LoVo (cell line): ENCODE measurements at regions not wholly inside any gene's neighbourhood (a gene's known extent, or its start where the extent isn't known, plus 50 kb on each side); places are given as distances from the start of the nearest gene placed in this dataset.

ENCODE experiments used
- DNase-seq: peaks from one replicate; pipeline ENCODE4 v3.0.0-alpha.2; 2016; ENCODE audit warnings: low spot score

DNA sequence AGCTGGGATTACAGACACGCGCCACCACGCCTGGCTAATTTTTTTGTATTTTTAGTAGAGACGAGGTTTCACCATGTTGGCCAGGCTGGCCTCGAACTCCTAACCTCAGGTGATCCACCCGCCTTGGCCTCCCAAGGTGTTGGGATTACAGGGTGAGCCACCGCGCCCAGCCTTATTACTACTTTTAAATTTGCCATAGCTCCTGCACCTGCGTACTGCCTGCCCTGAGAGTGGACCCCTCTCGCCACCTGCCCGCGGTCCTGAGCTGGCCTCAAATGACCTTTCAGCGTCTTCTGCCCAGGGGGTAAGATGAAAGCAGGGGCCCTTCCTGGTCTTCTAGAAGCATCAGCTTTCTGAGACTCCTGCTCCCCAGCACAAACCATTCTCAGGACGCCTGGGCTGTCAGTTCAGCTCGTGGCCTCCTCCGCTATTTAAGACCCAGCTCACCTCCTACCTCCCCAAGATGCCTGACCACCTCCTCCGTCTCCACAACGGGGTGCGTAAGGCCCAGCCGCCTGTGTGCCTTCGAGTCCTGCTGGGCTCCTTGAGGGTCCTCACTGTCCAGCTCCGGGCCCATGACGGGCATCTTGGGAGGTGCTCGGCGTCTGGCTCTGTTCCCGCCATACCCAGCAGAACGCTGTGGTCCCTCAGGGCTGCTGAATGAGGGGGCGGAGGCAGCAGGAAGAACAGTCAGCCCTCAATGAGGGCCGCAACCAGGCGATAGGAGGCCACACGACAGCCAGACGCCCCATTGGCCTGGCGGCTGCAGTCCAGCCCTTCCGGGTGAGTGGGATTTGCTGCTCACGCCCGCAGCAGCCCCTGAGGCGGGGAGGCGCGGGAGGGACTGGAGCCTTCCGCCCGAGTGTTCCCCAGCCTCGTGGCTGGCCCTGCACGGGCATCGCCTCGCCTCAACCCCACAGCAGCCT lies 266.6 kb downstream of the TFCP2L1 start:
- no peak for DNase-seq

DNA sequence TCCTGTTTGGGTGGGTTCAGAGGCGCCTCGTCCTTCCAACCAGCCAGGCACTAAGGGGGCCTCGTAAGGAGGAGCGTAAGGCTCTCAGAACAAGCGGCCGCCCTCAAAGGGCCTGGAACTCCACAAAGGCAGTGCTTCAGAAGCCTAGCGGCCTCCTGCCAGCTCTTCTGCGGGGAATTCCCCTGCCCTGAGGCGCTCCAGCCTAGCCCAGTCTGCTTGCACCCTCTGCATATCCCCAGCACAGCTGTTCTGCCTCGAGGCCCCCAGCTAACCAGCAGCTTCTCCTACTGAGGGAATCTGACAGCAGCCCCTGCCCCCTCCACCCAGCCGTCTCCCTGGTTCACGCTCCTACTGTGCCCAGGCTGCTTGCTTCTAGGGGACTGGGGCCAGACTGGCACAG lies 265.9 kb downstream of the TFCP2L1 start:
- no peak for DNase-seq

DNA sequence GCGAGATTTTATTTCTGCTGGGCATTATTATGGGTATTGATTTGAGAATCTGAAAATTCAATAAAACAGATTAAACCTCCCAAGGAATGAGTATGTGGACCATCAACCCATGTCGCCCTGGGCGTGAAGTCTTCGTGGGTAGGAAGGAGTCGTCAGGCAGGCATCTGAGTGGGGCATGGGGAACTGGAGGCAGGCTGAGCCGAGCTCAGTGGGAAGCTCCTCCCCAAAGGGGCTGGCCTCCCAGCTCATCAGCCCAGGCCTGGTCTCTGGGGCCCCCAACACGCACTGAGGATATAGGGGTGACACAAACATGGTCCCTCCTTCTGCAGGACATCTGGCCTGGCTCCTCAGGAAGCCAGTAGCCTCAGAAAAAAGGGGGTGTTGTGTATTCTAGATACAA lies 265.2 kb downstream of the TFCP2L1 start:
- DNase-seq, result no peak

DNA sequence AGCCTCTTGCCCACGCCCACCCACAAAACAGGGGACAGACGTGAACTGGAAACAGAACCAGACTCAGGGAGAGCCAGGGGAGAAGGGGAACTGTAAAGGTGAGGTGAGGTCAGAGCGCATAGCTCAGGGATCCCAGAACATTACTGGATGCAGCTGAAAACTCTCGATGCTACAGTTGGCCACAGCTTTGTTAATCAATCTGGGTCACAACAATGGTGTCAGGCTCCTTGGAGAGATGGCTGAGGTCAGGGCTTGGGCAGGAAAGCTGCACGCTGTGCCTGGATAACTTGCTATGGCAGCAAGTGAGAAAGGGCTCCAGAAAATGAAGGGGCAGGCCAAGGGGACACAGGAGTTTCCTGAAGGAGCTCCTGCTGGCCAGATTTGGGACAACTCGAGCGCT lies 263.3 kb downstream of the TFCP2L1 start:
- DNase-seq, result no peak

DNA sequence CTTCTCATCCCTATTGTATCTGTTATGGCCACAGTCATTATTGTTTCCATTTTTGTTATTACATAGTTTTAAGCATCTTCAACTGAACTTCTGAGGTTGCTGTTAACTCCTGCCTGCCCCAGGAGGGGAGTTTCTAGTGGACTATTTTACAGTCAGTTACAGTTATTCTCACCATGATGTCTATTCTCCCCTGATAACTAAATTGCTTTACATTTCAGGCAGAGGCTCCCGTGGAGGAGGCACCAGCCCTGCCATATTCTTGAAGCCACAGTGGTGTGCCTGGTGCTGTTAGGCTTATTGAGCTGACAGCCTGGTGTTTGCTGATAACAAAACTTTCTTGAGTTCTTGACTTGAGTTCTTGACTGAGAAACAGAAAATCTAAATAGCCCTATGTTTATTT lies 256.4 kb downstream of the TFCP2L1 start:
- no peak for DNase-seq

DNA sequence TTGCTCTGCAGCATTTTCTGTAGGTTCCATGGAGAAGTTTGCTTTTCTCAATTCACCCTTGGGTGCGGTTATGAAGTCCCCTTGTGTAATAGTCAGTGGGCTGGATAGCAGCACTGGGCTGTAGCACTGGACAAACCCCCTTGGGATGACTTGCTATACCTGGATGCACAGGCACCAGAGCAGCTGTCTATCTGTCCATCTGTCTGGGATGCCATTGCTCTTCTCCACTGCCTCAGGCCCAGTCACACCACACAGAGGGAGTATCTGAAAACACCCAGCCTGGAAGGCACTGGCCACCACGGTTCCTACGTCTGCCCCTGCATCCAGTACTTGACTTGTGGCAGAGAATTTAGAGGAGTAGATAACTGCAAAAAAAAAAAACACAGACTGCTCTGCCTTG lies 254.5 kb downstream of the TFCP2L1 start:
- no peak for DNase-seq

DNA sequence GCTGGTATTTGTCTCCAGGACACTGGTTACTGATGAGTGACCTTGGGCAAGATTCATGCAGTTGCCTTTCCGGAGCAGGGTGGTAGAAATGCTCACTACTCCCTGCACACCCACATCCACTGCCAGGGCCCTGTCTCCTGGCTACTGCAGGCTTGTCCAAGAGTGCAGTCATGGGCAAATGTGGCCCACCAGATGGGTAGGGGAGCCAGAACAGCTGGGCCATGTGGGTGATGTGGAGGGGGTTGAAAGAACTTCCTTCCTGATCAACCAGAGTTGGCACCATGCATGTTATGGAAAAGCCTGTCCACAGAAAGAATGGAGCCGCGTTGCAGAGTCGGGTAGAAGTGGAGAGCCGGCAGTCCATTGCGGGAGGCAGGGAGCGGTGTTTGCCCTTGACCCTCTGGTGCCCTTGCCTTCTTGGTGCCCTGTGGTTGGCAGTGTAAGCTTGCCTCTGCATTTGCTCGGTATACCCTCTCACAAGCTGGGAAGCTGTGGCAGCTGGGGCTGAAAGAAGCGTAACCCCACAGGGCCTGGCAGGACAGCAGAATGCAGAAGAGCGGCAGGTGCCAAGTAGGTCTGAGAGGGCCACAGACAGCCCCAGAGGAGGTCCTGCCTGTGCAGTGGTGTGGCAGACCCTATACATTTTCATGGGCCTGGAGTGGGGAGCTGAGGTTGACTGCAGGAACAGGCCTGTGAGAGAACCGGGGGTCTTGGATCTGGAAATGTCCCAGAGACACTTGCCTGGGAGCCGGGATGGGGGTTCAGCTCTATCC lies 253.2 kb downstream of the TFCP2L1 start:
- DNase-seq, result no peak

DNA sequence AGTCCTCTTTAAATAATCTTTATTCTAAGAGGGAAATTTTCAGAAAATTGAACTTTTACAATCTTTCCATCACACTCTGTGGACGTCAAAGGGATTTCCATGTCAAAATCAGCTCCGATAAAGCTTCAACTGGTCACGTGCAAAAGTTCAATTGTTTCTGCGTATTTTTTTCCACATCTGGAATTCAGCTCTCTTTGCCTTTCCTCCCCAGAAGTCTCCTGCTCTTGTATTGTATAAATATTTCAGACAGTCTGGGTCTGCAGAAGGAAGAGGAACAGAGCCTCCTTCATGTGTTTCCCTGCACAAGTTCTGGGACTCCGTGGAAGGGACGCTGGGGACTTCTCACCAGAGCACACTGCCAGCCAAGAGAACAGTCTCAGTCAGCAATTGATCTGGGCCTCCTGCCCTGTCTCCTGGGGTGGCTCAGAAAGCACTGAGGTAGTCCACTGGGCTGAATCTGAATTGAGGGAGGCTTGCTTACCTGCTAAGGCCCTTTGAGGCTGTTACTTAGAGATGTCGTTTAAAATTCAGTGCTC lies 251.5 kb downstream of the TFCP2L1 start:
- DNase-seq, result no peak

DNA sequence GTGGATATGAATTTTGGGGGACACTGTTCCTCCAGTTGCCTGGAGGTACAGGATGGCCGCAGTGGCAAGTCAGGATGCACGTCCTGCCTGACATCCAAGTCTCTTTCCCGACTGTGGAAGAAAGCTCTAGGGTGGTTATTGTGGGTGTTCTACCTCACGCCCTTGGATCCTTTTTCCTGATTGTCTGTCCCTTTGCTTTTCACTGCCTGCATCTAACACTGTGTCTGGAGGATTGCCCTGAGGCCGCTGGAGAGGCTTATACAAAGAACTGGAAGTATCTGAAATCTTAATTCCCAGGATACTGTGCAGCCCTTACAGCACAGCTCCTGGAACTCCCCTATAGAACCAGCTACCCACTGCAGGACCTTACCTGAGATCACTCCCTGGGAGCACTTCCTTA lies 250.5 kb downstream of the TFCP2L1 start:
- DNase-seq, result no peak

DNA sequence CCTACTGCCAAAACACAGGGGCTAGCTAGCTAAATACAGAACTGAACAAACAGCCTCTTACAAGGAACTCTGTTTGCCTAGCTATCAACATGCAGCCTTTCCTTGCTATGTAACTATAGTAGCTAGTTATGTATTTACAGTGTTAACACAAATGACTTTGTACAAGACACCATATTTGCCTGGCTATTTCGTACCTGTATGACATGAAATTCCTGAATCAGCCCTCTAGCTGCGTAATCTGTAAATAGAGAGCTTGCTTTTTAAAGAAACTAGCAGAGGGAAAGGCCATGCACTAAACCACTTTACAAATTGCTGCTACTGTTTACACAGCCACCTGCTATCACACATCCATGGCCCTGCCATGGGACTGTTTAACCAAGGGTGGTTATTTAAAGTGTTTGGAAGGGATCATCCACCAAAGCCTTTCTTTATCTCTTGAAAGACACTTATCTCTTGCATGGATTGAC lies 248.7 kb downstream of the TFCP2L1 start:
- DNase-seq, result no peak

DNA sequence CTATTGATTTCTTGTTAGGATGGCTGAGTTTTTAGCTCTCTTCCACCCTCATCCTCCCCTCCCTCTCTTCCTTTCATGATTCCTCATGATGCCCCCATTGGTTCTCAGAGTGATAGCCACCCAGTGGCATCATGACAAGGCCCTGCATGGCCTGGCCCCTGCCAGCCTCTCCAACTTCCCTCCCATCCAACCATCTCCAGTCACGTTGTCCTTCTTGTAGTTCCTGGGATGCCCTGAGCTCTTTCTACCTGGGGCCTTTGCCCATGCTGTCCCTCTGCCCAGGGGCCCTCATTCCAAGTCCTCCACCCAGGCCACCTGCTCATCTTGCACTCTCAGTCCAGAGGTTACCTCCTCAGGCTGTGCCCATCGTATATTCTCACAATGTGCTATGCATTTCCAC lies 247.5 kb downstream of the TFCP2L1 start:
- DNase-seq, result no peak

DNA sequence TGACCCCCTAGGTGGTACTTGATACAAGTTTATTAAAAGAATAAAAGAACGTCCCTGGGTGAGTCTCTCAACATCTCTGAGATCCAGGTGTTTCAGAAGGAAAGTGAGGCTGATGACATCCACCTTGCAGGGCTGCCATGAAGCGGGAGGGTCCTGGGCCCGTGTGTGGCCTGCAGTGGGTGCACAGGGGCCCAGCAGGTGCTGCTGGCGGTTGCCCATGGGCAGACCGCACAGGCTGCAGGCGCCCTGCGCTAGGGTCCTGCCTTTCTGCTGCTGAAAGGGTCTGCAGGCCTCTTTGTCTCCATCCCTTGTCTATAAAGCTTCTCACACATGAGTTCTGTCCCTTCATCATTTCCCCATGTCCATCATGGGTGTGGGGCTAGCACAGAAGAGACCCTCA lies 247.0 kb downstream of the TFCP2L1 start:
- no peak for DNase-seq

DNA sequence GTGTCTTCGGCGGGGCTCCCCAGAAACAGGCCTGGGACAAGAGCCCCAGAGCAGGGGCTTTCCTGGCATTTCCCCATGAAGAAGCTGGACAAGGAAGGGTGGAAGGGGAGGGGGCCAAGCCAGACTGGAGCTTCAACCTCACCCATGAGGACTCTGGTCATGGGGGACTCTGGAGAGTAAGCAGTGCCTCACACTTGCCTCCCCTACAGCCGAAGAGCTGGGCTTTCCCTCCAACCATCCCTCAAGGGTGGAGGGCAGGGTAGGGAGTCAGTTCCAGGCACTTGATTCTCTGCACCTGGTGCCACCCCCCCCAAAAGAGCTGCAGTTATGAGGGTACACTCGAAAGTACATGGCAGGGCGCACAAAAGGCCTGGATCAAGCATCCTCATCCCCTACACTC lies 246.6 kb downstream of the TFCP2L1 start:
- no peak for DNase-seq

DNA sequence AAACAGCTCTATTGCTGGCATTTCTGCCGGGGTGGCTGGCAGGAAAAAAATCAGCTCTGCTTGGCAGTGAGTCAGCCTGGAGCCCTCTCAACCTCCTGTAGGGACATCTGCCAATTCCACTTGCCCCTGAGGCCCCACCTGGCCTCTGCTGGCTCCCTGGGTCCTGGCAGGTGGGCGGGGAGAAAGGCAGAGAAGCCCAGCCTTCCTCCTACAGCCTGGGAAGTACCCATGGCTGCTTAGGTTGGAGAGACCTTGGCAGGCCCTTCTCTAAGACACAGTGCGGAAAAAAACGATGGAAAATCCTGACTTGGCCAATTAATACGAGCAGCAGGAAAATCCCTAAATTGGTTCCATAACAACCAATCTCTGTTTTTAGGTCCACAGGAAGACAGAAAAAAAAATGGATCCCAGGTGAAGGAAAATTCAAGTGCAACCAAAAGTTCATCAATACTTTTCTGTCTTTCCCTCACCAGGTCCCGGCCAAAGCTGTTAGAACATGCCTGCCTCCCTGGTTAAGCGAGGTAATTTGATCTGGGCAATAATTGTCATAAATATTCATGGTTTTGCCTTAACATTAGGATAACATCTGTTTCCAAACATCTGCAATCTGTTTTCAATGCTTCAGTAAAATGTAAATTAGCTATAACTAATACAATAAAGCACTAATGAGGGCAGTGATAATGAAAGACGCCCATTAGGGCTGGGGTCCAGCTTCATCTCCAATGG lies 245.9 kb downstream of the TFCP2L1 start:
- peak; percentile 39 for DNase-seq

DNA sequence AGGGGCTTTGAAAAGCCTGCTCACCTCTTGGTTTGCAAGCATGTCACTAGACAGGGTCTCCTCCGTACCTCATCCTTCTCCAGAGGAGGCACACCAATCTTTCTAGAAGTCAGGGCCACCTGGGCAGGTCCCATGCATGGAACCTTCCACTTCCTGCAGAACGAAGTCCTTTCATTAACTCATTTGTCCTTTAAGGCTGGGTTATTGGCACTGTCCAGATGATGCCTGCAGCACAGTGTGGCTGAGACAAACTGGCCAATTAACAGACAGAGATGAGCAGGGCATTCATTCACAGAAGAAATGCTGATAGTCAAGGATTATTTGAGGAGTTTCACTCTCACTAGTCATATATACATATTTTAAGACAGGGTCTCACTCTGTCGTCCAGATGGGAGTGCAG lies 245.3 kb downstream of the TFCP2L1 start:
- no peak for DNase-seq

DNA sequence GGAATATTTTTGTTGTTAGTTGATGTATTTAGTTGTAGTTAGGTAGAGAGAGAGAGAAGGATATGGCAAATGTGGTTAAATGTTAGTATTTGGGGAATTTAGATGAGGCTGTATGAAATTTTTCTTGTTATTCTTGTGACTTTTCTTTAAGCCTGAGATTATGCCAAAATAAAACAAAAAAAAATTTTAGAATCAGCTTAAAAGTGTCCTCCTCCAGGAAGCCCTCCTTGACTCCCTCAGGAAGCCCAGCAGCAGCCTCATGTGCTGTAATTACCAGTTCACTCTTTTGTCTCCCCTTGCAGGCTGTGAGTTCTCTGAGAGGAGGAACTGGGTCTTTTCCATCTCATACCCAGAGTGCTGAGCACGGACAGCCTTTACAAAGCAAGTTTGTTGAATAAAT lies 243.5 kb downstream of the TFCP2L1 start:
- no peak for DNase-seq

DNA sequence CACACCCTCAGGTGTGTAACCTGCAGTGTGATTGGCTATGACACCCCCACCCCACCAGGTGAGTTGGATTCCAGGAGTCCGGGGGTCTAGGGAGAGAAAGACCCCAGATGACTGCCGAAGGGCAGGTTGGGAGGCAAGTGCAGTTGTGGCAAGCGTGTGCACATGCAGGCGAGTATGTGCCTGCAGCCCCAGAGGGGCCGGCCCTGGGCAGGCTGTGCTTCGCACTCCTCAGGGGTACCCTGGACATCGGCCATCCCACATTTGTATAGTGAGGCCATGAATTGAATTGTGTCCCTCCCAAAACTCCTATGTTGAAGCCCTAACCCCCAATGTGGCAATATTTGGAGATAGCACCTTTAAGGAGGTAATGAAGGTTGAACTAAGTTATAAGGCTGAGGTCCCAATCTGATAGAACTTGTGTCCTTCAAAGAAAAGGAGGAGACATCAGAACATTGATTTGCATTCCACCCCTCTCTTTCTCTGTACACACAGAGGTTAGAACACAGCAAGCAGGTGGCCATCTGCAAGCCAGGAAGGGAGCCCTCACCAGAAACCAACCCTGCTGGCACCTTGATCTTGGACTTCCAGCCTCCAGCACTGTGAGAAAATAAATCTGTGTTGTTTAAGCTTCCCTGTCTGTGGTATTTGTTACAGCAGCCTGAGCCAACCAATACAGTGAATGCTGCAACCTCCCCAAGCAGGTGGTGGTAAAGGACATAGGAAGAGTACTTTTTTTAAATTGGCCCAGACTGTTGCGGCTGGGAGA lies 241.8 kb downstream of the TFCP2L1 start:
- no peak for DNase-seq

DNA sequence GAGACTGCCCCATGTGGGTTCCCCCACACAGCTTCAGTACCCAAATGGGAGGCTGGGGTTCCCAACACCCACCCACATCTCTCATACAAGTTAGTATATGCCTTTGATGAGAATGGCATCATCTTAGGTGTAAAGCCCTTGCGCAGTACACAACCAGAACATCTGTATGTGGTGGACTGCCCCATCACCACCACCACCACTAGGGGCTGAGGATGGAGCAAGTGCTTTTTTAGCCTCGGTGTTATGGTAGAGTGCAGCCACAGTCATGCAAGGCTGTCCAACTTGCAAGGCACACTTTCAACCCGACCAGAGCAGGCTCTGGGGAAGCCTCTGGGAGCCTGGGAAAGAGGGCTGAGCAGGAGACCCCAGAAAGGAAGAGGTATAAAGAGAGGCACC lies 241.2 kb downstream of the TFCP2L1 start:
- no peak for DNase-seq

DNA sequence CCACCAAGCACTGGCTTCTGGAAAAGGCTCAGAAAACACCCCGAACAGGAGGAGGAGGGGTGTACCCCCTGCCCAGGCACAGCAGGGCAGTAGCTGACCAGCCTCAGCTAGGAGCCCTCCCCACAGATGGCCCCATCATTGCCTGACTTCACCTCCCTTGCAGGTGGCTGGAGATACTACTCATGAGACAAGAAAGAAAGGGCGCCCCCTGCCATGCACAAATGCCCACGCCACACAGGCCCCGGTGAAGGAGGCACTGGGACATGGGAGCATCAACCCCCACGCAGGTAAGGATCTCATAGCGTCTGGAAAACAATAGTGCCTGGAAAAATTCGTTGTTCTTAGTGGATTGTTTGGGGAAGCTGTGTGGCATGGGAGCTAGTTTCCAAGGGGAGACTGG lies 240.6 kb downstream of the TFCP2L1 start:
- DNase-seq, result no peak

DNA sequence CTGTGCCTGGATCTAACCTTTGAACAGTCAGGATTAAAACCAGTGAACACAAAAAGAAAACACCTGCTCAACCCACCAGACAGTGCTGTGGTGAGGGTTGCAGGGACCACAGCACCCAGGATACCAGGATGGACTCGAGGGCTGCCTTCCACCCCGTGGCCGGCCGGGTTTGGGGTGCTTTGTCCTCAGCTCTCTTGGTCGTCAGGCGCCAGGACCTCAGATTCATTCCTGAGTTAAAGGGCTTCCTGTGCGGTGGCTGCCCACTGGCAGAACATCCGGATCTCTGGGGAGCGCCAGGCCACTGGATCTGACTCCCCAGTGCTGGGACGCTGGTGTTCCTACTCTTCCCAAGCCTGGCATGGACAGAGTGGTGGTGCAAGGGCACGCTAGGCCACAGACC lies 239.8 kb downstream of the TFCP2L1 start:
- DNase-seq, result no peak

DNA sequence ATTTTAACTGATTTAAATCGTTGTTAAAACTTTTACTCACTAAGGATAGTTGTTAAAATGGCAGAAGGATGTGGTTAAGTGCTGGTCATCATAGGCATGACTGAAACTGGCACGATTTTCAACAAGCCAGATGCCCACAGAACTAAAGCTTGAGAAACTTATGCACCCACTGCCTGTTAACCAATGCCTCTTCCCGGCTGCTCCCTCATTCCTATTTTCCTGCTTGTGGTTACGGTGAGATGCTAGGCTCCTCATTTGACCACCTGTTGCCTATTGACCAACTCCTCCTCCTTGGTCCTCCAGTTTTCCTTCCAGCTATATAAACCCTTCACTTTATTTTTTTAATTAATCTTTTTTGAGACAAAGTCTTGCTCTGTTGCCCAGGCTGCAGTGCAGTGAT lies 238.7 kb downstream of the TFCP2L1 start:
- DNase-seq, result no peak

DNA sequence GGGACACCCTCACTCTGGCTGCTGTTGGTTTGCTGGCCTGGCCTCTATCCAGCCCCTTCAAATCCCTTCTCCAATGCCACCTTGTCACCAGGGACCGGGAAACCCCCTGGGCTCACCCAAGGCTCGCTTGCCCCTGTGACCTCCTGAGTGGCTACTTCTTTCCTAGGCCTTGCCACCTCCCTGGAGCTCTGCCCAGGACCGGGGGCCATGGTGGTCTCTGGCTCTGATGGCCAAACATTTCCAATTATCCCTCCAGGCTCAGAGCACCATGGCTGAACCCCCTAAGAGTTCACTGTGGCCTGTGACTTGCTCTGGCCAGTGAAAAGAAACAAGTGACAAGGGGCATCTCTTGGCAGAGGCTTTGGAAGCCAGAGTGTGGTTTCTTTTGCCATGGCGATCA lies 237.6 kb downstream of the TFCP2L1 start:
- DNase-seq, result no peak
